NCI-H1417 treated with DMSO at 0.1 percent for 48 hours (cell line): ENCODE measurements at regions not wholly inside any gene's neighbourhood (a gene's known extent, or its start where the extent isn't known, plus 50 kb on each side); places are given as distances from the start of the nearest gene placed in this dataset.
"Not testable (repeated sequence)": the region's sequence is repeated elsewhere in the genome, so short reads cannot be mapped to it uniquely, and the experiment has no call there.

Source experiments
- DNase-seq: peaks from one replicate; lab custom pipeline; 2025; lab: John Stamatoyannopoulos, UW

GRCh38 chrX:22800806-22801205, 199.0 kb upstream of the DDX53 start:
- no peak for DNase-seq

GRCh38 chrX:22803353-22803752, 196.4 kb upstream of the DDX53 start:
- DNase-seq = no peak

- no peak for DNase-seq
These were observed 188.9 kb upstream of the DDX53 start for GRCh38 chrX:22810876-22811275.

DNA sequence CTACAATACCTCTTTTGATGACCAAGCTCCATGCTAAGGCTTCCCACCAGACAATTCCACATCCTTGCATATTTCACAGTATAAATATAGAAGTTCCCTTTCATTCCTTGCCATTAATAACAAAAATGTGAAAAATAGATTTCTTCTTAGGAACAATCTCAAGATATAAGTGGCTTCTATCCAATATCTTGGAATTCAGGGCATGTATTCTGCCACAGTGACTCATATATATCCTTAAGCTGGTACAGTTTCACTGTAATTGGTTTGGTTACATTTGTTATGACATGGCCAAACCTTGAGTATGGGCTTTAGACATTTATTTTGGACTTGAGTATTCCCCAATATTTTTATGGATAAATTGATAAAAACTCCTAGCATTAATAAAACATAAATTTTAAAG, 181.7 kb upstream of the DDX53 start:
- no peak for DNase-seq

DNA sequence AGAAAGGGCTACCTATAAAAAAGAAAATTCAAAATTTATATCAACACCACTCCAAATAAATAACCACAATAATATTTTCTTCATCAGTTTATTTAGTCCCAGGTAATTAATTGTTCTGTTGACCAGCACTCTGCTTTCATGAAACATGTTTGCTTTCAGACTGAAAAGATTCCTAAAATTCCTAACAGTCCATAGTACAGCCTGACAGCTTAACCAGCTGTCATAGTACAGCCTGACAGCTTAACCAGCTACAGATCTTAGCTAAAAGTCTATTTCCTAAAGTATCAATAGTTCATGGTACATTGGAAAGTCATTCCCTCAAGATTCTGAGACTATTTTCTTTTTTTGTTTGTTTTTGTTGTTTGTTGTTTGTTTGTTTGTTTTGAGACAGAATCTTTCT, 144.1 kb upstream of the DDX53 start:
- no peak for DNase-seq

GRCh38 chrX:22859642-22860041, 140.1 kb upstream of the DDX53 start:
- DNase-seq = no peak

GRCh38 chrX:22866801-22867200, 133.0 kb upstream of the DDX53 start:
- DNase-seq = not testable (repeated sequence)

DNA sequence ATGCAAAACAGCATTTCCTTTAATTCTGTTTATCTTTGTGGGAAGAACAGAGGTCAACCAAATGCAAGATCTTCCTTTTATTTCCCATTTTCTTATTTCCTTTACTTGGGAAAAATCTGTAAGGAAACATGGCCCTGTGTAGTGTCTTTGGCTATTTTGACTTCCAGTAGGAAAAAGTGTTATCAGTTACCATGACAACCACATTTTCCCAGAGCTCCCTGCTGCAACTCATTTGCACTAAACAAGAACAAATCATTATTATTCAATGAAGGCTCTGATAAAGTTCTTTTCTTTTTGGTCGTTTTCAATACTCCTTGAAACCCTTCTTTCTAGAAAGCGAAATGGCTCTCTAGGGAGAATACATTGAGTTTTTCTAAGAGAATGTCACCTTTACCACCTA, 117.2 kb upstream of the DDX53 start:
- no peak for DNase-seq

- no peak for DNase-seq
These were observed 109.9 kb upstream of the DDX53 start for GRCh38 chrX:22889819-22890218.

- DNase-seq = no peak
These were observed 87.1 kb upstream of the DDX53 start for GRCh38 chrX:22912616-22913015.

DNA sequence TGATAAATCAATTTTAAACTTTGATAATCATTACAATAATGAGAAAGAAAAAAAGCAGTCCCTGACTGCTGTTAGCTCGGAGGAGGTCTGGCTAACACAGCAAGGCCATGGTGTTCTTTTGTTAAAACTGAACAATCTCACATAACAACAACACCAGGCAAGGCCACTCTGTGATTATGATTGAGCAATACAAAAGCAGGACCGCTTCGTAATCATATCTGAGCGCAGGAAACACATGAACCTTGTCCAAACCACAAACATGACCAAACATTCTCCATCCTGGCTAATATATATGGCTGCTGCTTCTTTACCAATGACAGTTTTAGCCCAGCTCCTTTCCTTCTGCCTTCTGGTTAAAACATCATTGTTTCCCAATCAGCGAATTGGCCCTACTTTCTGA, 76.8 kb upstream of the DDX53 start:
- no peak for DNase-seq

GRCh38 chrX:22934640-22935039, 65.1 kb upstream of the DDX53 start:
- DNase-seq = no peak

- no peak for DNase-seq
These were observed 54.8 kb upstream of the DDX53 start for GRCh38 chrX:22944945-22945344.
